ENCODE measurements at regions not wholly inside any gene's neighbourhood (a gene's known extent, or its start where the extent isn't known, plus 50 kb on each side); places are given as distances from the start of the nearest gene placed in this dataset.

- Histone ChIP-seq H4K8ac (ENCODE audit: low read length) (no peak overlapping the region), H3K4ac (ENCODE audit: low read depth in 1 of 2, low read length in 2 of 2) (no peak overlapping the region)
These were observed 479.0 kb downstream of the CYLC2 start for GRCh38 chr9:103474156-103474555.

GRCh38 chr9:103483471-103484096, 488.5 kb downstream of the CYLC2 start:
- Histone ChIP-seq H3K79me1 (replicated peaks; ENCODE audit: low read length, poor library complexity, severe bottlenecking) (no peaks in the 10 kb centered on the region), H4K91ac (ENCODE audit: low read length) (no peak overlapping the region), H2BK12ac (ENCODE audit: low read length in 2 of 2) (no peak overlapping the region), H3K27ac (ENCODE audit: low read length, poor library complexity, severe bottlenecking) (no peak overlapping the region), H3K9me3 (ENCODE audit: control insufficient read depth, low read length) (peaks cover 15% of the 10 kb centered on the region), H2AFZ (ENCODE audit: low read depth, low read length) (no peak overlapping the region), H2AK5ac (ENCODE audit: low read length, severe bottlenecking) (no peak overlapping the region), H3K23ac (ENCODE audit: low read length in 2 of 2) (no peak overlapping the region), H3K27me3 (ENCODE audit: control insufficient read depth in 1 of 2, insufficient read depth in 1 of 2, low read length in 2 of 2) (no peaks in the 10 kb centered on the region), H4K8ac (ENCODE audit: low read length) (no peak overlapping the region), H2BK15ac (ENCODE audit: low read depth, poor library complexity, severe bottlenecking) (no peak overlapping the region), H2BK5ac (ENCODE audit: low read depth, low read length, poor library complexity, severe bottlenecking) (no peak overlapping the region), H3K18ac (ENCODE audit: low read depth in 1 of 2, low read length in 2 of 2) (no peak overlapping the region), H3K4me2 (ENCODE audit: low read length, poor library complexity, severe bottlenecking) (no peak overlapping the region), H3K36me3 (ENCODE audit: control insufficient read depth in 1 of 2, insufficient read depth in 2 of 2, low read depth in 1 of 2, low read length in 2 of 2) (no peaks in the 10 kb centered on the region), H3K14ac (ENCODE audit: low read length in 2 of 2) (no peak overlapping the region), H2BK120ac (ENCODE audit: low read depth, low read length) (no peak overlapping the region), H3K4me3 (ENCODE audit: insufficient read depth in 1 of 2, low read depth in 1 of 2, low read length in 2 of 2) (no peak overlapping the region), H3K4me1 (ENCODE audit: control insufficient read depth, insufficient read depth, low read depth, low read length) (no peaks in the 10 kb centered on the region), H3K4ac (ENCODE audit: low read depth in 1 of 2, low read length in 2 of 2) (no peak overlapping the region), H3K9ac (ENCODE audit: low read length) (no peak overlapping the region)
- WGBS: 86% methylated on average over 29 of the region's 29 CpGs
- no peak for DNase-seq

More at GRCh38 chr9:103474156-103474555, 479.0 kb downstream of the CYLC2 start:
- Histone ChIP-seq H2BK15ac (ENCODE audit: low read depth, poor library complexity, severe bottlenecking) (no peak overlapping the region), H3K4me2 (ENCODE audit: low read length, poor library complexity, severe bottlenecking) (no peak overlapping the region), H2AFZ (ENCODE audit: low read depth, low read length) (no peak overlapping the region), H2BK12ac (ENCODE audit: low read length in 2 of 2) (no peak overlapping the region), H3K79me1 (replicated peaks; ENCODE audit: low read length, poor library complexity, severe bottlenecking) (no peaks in the 10 kb centered on the region), H3K27me3 (ENCODE audit: control insufficient read depth in 1 of 2, insufficient read depth in 1 of 2, low read length in 2 of 2) (no peaks in the 10 kb centered on the region), H3K9me3 (ENCODE audit: control insufficient read depth, low read length) (peaks cover 5% of the 10 kb centered on the region), H3K14ac (ENCODE audit: low read length in 2 of 2) (no peak overlapping the region), H3K9ac (ENCODE audit: low read length) (no peak overlapping the region), H2AK5ac (ENCODE audit: low read length, severe bottlenecking) (no peak overlapping the region), H2BK120ac (ENCODE audit: low read depth, low read length) (no peak overlapping the region), H3K27ac (ENCODE audit: low read length, poor library complexity, severe bottlenecking) (no peak overlapping the region), H3K4me1 (ENCODE audit: control insufficient read depth, insufficient read depth, low read depth, low read length) (no peaks in the 10 kb centered on the region), H3K23ac (ENCODE audit: low read length in 2 of 2) (no peak overlapping the region), H3K18ac (ENCODE audit: low read depth in 1 of 2, low read length in 2 of 2) (no peak overlapping the region), H3K4me3 (ENCODE audit: insufficient read depth in 1 of 2, low read depth in 1 of 2, low read length in 2 of 2) (no peak overlapping the region), H3K36me3 (ENCODE audit: control insufficient read depth in 1 of 2, insufficient read depth in 2 of 2, low read depth in 1 of 2, low read length in 2 of 2) (no peaks in the 10 kb centered on the region), H4K91ac (ENCODE audit: low read length) (no peak overlapping the region), H2BK5ac (ENCODE audit: low read depth, low read length, poor library complexity, severe bottlenecking) (no peak overlapping the region)
- DNase-seq: no peak
- 75% methylated on average over 1 of the region's 1 CpG for WGBS

GRCh38 chr9:103485138-103485537, 490.0 kb downstream of the CYLC2 start:
- H2AK5ac ChIP-seq (ENCODE audit: low read length, severe bottlenecking): no peak overlapping the region
- no peak overlapping the region for H3K4me3 ChIP-seq (ENCODE audit: insufficient read depth in 1 of 2, low read depth in 1 of 2, low read length in 2 of 2)
- H2BK15ac ChIP-seq (ENCODE audit: low read depth, poor library complexity, severe bottlenecking): no peak overlapping the region
- H4K91ac ChIP-seq (ENCODE audit: low read length): no peak overlapping the region
- H3K79me1 ChIP-seq (replicated peaks; ENCODE audit: low read length, poor library complexity, severe bottlenecking): no peaks in the 10 kb centered on the region
- no peak for DNase-seq
- WGBS: 46% methylated on average over 2 of the region's 3 CpGs
- no peak overlapping the region for H3K9ac ChIP-seq (ENCODE audit: low read length)
- H3K36me3 ChIP-seq (ENCODE audit: control insufficient read depth in 1 of 2, insufficient read depth in 2 of 2, low read depth in 1 of 2, low read length in 2 of 2): no peaks in the 10 kb centered on the region
- H2BK12ac ChIP-seq (ENCODE audit: low read length in 2 of 2): no peak overlapping the region
- no peak overlapping the region for H2AFZ ChIP-seq (ENCODE audit: low read depth, low read length)
- no peaks in the 10 kb centered on the region for H3K27me3 ChIP-seq (ENCODE audit: control insufficient read depth in 1 of 2, insufficient read depth in 1 of 2, low read length in 2 of 2)
- H2BK5ac ChIP-seq (ENCODE audit: low read depth, low read length, poor library complexity, severe bottlenecking): no peak overlapping the region
- H3K4ac ChIP-seq (ENCODE audit: low read depth in 1 of 2, low read length in 2 of 2): no peak overlapping the region
- no peak overlapping the region for H3K23ac ChIP-seq (ENCODE audit: low read length in 2 of 2)
- H3K9me3 ChIP-seq (ENCODE audit: control insufficient read depth, low read length): peaks cover 18% of the 10 kb centered on the region
- no peaks in the 10 kb centered on the region for H3K4me1 ChIP-seq (ENCODE audit: control insufficient read depth, insufficient read depth, low read depth, low read length)
- H3K18ac ChIP-seq (ENCODE audit: low read depth in 1 of 2, low read length in 2 of 2): no peak overlapping the region
- no peak overlapping the region for H2BK120ac ChIP-seq (ENCODE audit: low read depth, low read length)
- no peak overlapping the region for H3K4me2 ChIP-seq (ENCODE audit: low read length, poor library complexity, severe bottlenecking)
- H3K27ac ChIP-seq (ENCODE audit: low read length, poor library complexity, severe bottlenecking): no peak overlapping the region
- H4K8ac ChIP-seq (ENCODE audit: low read length): no peak overlapping the region
- H3K14ac ChIP-seq (ENCODE audit: low read length in 2 of 2): no peak overlapping the region

- DNase-seq: no peak
- 97% methylated on average over 8 of the region's 9 CpGs for WGBS
- Histone ChIP-seq H2BK15ac (ENCODE audit: low read depth, poor library complexity, severe bottlenecking) (no peak overlapping the region), H3K27ac (ENCODE audit: low read length, poor library complexity, severe bottlenecking) (no peak overlapping the region), H3K23ac (ENCODE audit: low read length in 2 of 2) (no peak overlapping the region), H3K9ac (ENCODE audit: low read length) (no peak overlapping the region), H3K4me1 (ENCODE audit: control insufficient read depth, insufficient read depth, low read depth, low read length) (no peaks in the 10 kb centered on the region), H2BK120ac (ENCODE audit: low read depth, low read length) (no peak overlapping the region), H2AK5ac (ENCODE audit: low read length, severe bottlenecking) (no peak overlapping the region), H2BK5ac (ENCODE audit: low read depth, low read length, poor library complexity, severe bottlenecking) (no peak overlapping the region), H3K36me3 (ENCODE audit: control insufficient read depth in 1 of 2, insufficient read depth in 2 of 2, low read depth in 1 of 2, low read length in 2 of 2) (no peaks in the 10 kb centered on the region), H3K9me3 (ENCODE audit: control insufficient read depth, low read length) (peaks cover 10% of the 10 kb centered on the region), H4K91ac (ENCODE audit: low read length) (no peak overlapping the region), H2BK12ac (ENCODE audit: low read length in 2 of 2) (no peak overlapping the region), H3K4me2 (ENCODE audit: low read length, poor library complexity, severe bottlenecking) (no peak overlapping the region), H3K4ac (ENCODE audit: low read depth in 1 of 2, low read length in 2 of 2) (no peak overlapping the region), H2AFZ (ENCODE audit: low read depth, low read length) (no peak overlapping the region), H3K14ac (ENCODE audit: low read length in 2 of 2) (no peak overlapping the region), H4K8ac (ENCODE audit: low read length) (no peak overlapping the region), H3K4me3 (ENCODE audit: insufficient read depth in 1 of 2, low read depth in 1 of 2, low read length in 2 of 2) (no peak overlapping the region), H3K79me1 (replicated peaks; ENCODE audit: low read length, poor library complexity, severe bottlenecking) (no peaks in the 10 kb centered on the region), H3K18ac (ENCODE audit: low read depth in 1 of 2, low read length in 2 of 2) (no peak overlapping the region), H3K27me3 (ENCODE audit: control insufficient read depth in 1 of 2, insufficient read depth in 1 of 2, low read length in 2 of 2) (no peaks in the 10 kb centered on the region)
These were observed 519.6 kb downstream of the CYLC2 start for GRCh38 chr9:103514767-103515166.
